ENCODE measurements at regions not wholly inside any gene's neighbourhood (a gene's known extent, or its start where the extent isn't known, plus 50 kb on each side); places are given as distances from the start of the nearest gene placed in this dataset.

DNA sequence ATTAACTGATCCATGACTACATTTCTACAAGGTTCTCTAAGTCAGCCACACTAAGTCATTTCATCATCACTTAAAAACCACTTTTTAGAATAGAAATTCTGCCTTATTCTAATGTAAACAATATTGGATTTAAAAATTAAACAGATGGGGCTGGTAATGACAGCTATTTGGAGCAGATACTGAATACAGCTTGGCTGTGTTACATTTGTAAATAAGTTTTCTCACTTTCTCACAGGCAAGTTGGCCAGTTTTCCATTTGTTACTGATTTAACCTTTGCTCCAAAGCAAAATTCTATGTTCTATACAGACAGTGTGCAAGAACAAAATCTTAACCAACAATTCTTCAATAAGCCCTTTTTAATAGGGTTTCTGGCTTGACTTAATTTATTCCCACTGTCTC lies 370.7 kb downstream of the GRIA2 start:
- BruUV-seq (replicated peaks) = no TSS peak
- Mint-ChIP-seq H3K4me1 (ENCODE audit: low read depth, unreplicated experiment) (no peaks in the 10 kb centered on the region), H3K27me3 (ENCODE audit: unreplicated experiment) (no peaks in the 10 kb centered on the region), H3K4me3 (ENCODE audit: low read depth, unreplicated experiment) (no peak overlapping the region), H3K27ac (ENCODE audit: unreplicated experiment) (no peak overlapping the region), H3K9me3 (ENCODE audit: low read depth, unreplicated experiment) (no peaks in the 10 kb centered on the region), H3K36me3 (ENCODE audit: insufficient read depth, unreplicated experiment) (no peaks in the 10 kb centered on the region)
- TF ChIP-seq, protein P1, sequence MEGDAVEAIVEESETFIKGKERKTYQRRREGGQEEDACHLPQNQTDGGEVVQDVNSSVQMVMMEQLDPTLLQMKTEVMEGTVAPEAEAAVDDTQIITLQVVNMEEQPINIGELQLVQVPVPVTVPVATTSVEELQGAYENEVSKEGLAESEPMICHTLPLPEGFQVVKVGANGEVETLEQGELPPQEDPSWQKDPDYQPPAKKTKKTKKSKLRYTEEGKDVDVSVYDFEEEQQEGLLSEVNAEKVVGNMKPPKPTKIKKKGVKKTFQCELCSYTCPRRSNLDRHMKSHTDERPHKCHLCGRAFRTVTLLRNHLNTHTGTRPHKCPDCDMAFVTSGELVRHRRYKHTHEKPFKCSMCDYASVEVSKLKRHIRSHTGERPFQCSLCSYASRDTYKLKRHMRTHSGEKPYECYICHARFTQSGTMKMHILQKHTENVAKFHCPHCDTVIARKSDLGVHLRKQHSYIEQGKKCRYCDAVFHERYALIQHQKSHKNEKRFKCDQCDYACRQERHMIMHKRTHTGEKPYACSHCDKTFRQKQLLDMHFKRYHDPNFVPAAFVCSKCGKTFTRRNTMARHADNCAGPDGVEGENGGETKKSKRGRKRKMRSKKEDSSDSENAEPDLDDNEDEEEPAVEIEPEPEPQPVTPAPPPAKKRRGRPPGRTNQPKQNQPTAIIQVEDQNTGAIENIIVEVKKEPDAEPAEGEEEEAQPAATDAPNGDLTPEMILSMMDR (IDR thresholded peaks at IDR 0.05; ENCODE audit: unreplicated experiment) = no peak
- intact Hi-C loops (cut with micrococcal nuclease; ENCODE audit: unreplicated experiment) = loop anchor here (10.0 kb wide), 1 partner anchor 384 kb away; no protein-coding TSS in a partner anchor
- DNase-seq = no peak
- CTCF ChIA-PET = no interaction called here

DNA sequence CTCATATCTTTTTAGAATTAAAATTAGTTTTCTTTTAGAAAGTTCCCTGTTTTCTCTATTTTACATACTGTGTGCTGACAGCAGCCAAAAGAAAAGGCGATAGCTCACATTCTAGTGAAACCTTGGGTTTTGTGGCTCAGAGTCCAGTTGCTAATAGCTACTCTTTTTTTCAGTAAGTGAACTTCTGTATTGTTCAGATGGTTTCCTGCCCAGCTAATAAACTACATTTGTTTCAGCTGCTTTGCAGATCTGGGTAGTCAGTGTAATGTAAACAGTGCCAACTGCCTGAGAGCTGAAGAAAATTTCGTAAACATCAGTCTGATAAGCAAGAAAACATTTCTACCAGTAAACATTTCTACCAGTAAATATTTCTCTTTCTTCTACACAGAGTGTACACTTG lies 370.2 kb downstream of the GRIA2 start:
- DNase-seq = no peak
- Mint-ChIP-seq H3K27me3 (ENCODE audit: unreplicated experiment) (no peaks in the 10 kb centered on the region), H3K4me3 (ENCODE audit: low read depth, unreplicated experiment) (no peak overlapping the region), H3K9me3 (ENCODE audit: low read depth, unreplicated experiment) (no peaks in the 10 kb centered on the region), H3K4me1 (ENCODE audit: low read depth, unreplicated experiment) (no peaks in the 10 kb centered on the region), H3K36me3 (ENCODE audit: insufficient read depth, unreplicated experiment) (no peaks in the 10 kb centered on the region), H3K27ac (ENCODE audit: unreplicated experiment) (no peak overlapping the region)
- no TSS peak for BruUV-seq (replicated peaks)
- intact Hi-C loops (cut with micrococcal nuclease; ENCODE audit: unreplicated experiment) = loop anchor here (10.0 kb wide), 1 partner anchor 384 kb away; no protein-coding TSS in a partner anchor
- CTCF ChIA-PET = no interaction called here
- TF ChIP-seq, protein P1 (IDR thresholded peaks at IDR 0.05; ENCODE audit: unreplicated experiment) = no peak

DNA sequence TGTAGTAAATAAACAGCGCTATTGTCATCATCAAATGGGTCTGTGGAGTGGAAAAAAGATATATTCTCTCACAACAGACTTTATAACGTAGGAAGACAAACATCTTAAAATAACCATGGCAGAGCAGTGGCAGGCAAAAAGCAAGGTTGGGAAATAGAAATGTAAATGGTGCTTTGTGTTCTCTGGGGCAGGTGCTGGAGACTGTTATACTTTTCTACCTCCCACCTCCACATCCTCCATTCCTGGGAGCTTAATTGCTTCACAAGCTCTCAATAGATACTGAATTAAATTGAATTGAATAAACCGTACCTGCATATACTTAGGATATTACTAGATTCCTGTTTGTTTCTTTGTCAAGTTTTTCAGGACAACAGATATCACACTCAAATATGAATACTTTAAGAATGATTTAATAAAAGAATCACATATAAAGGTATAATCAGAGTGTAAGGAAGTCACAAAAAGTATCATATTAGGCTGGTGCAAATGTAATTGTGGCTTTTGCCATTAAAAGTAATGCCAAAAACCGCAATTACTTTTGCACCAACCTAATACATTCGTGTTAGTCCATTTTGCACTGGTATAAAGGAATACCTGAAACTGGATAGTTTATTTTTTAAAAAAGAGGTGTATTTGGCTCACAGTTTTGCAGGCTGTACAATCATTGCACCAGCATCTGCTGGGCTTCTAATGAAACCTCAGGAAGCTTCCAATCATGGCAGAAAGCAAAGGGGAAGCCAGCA lies 367.3 kb downstream of the GRIA2 start:
- no TSS peak for BruUV-seq (replicated peaks)
- no peak for DNase-seq
- H3K4me3 Mint-ChIP-seq (ENCODE audit: low read depth, unreplicated experiment) = no peak overlapping the region
- H3K4me1 Mint-ChIP-seq (ENCODE audit: low read depth, unreplicated experiment) = no peaks in the 10 kb centered on the region
- intact Hi-C loops (cut with micrococcal nuclease; ENCODE audit: unreplicated experiment) = no loop called here
- H3K27ac Mint-ChIP-seq (ENCODE audit: unreplicated experiment) = no peak overlapping the region
- no peaks in the 10 kb centered on the region for H3K9me3 Mint-ChIP-seq (ENCODE audit: low read depth, unreplicated experiment)
- CTCF ChIA-PET = no interaction called here
- TF ChIP-seq, protein P1 (IDR thresholded peaks at IDR 0.05; ENCODE audit: unreplicated experiment) = no peak
- H3K36me3 Mint-ChIP-seq (ENCODE audit: insufficient read depth, unreplicated experiment) = no peaks in the 10 kb centered on the region
- H3K27me3 Mint-ChIP-seq (ENCODE audit: unreplicated experiment) = no peaks in the 10 kb centered on the region

DNA sequence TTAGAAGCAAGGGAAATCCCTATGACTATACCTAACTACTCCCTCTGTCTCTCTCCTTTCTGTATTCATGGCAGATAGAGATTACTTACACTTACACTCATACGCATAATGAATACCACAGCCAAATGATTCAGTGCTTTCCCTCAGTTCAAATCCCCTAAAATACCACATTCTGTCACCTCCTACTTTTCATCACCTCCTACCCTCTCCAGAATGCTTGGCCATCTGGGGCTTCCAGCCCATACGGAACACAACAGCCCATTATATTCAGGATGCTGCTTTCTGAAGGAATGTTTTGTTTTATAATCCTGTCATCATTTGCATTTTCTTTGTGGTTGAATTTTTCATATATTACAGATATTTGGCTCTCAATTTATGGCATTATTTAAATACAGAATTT lies 361.6 kb downstream of the GRIA2 start:
- intact Hi-C loops (cut with micrococcal nuclease; ENCODE audit: unreplicated experiment) = no loop called here
- no peaks in the 10 kb centered on the region for H3K27me3 Mint-ChIP-seq (ENCODE audit: unreplicated experiment)
- H3K4me3 Mint-ChIP-seq (ENCODE audit: low read depth, unreplicated experiment) = no peak overlapping the region
- TF ChIP-seq, protein P1 (IDR thresholded peaks at IDR 0.05; ENCODE audit: unreplicated experiment) = no peak
- CTCF ChIA-PET = no interaction called here
- no peaks in the 10 kb centered on the region for H3K36me3 Mint-ChIP-seq (ENCODE audit: insufficient read depth, unreplicated experiment)
- no peak for DNase-seq
- H3K4me1 Mint-ChIP-seq (ENCODE audit: low read depth, unreplicated experiment) = no peaks in the 10 kb centered on the region
- BruUV-seq (replicated peaks) = no TSS peak
- no peaks in the 10 kb centered on the region for H3K9me3 Mint-ChIP-seq (ENCODE audit: low read depth, unreplicated experiment)
- no peak overlapping the region for H3K27ac Mint-ChIP-seq (ENCODE audit: unreplicated experiment)

Measured in Calu3 (cell line).